MG63 (cell line): ENCODE measurements at regions not wholly inside any gene's neighbourhood (a gene's known extent, or its start where the extent isn't known, plus 50 kb on each side); places are given as distances from the start of the nearest gene placed in this dataset.

Experiments
- DNase-seq: peaks from one replicate; pipeline ENCODE4 v3.0.0-alpha.2; 2020
- H3K27me3 ChIP-seq: fragments of 250-450 bp; sonication (Bioruptor Pico); 2 replicates; pipeline ENCODE4 v1.5.1; 2020; ENCODE audit warnings: mild to moderate bottlenecking, moderate library complexity
- H3K36me3 ChIP-seq: fragments of 250-450 bp; sonication (Bioruptor Pico); 2 replicates; pipeline ENCODE4 v1.5.1; 2020; ENCODE audit warnings: mild to moderate bottlenecking, moderate library complexity
- H3K4me3 ChIP-seq: fragments of 250-450 bp; sonication (Bioruptor Pico); 2 replicates; pipeline ENCODE4 v1.5.1; 2020; ENCODE audit warnings: mild to moderate bottlenecking, moderate library complexity
- H3K9me3 ChIP-seq: fragments of 250-450 bp; sonication (Bioruptor Pico); 2 replicates; pipeline ENCODE4 v1.5.1; 2020; ENCODE audit warnings: mild to moderate bottlenecking, moderate library complexity

- DNase-seq = no peak
- Histone ChIP-seq H3K27me3 (no peaks in the 10 kb centered on the region), H3K36me3 (no peaks in the 10 kb centered on the region), H3K9me3 (no peaks in the 10 kb centered on the region), H3K4me3 (no peak overlapping the region)
Observed at GRCh38 chr9:115169003-115169402, 51.0 kb upstream of the TNC start.

GRCh38 chr9:115170358-115171073, 52.6 kb upstream of the TNC start:
- Histone ChIP-seq H3K9me3 (no peaks in the 10 kb centered on the region), H3K36me3 (no peaks in the 10 kb centered on the region), H3K27me3 (no peaks in the 10 kb centered on the region), H3K4me3 (no peak overlapping the region)
- peak; percentile 27 for DNase-seq

GRCh38 chr9:115171921-115172388, 54.0 kb upstream of the TNC start:
- Histone ChIP-seq H3K36me3 (no peaks in the 10 kb centered on the region), H3K4me3 (no peak overlapping the region), H3K9me3 (no peaks in the 10 kb centered on the region), H3K27me3 (no peaks in the 10 kb centered on the region)
- DNase-seq = no peak

- H3K36me3 ChIP-seq = no peaks in the 10 kb centered on the region
- H3K27me3 ChIP-seq = no peaks in the 10 kb centered on the region
- H3K9me3 ChIP-seq = no peaks in the 10 kb centered on the region
- DNase-seq = no peak
- no peak overlapping the region for H3K4me3 ChIP-seq
Observed at GRCh38 chr9:115182264-115182663, 64.3 kb upstream of the TNC start.

GRCh38 chr9:115183436-115183835, 65.5 kb upstream of the TNC start:
- no peak for DNase-seq
- no peaks in the 10 kb centered on the region for H3K27me3 ChIP-seq
- H3K9me3 ChIP-seq = no peaks in the 10 kb centered on the region
- H3K36me3 ChIP-seq = no peaks in the 10 kb centered on the region
- H3K4me3 ChIP-seq = no peak overlapping the region

GRCh38 chr9:115189686-115190085, 71.7 kb upstream of the TNC start:
- H3K4me3 ChIP-seq = no peak overlapping the region
- no peak for DNase-seq
- H3K36me3 ChIP-seq = no peaks in the 10 kb centered on the region

GRCh38 chr9:115191667-115192066, 73.7 kb upstream of the TNC start:
- no peaks in the 10 kb centered on the region for H3K9me3 ChIP-seq
- DNase-seq = no peak

More at GRCh38 chr9:115189686-115190085, 71.7 kb upstream of the TNC start:
- no peaks in the 10 kb centered on the region for H3K27me3 ChIP-seq
- no peaks in the 10 kb centered on the region for H3K9me3 ChIP-seq

GRCh38 chr9:115192280-115192679, 74.3 kb upstream of the TNC start:
- Histone ChIP-seq H3K4me3 (no peak overlapping the region), H3K9me3 (no peaks in the 10 kb centered on the region), H3K27me3 (no peaks in the 10 kb centered on the region), H3K36me3 (no peaks in the 10 kb centered on the region)
- no peak for DNase-seq

More at GRCh38 chr9:115191667-115192066, 73.7 kb upstream of the TNC start:
- Histone ChIP-seq H3K27me3 (no peaks in the 10 kb centered on the region), H3K36me3 (no peaks in the 10 kb centered on the region), H3K4me3 (no peak overlapping the region)

GRCh38 chr9:115192835-115193525, 75.0 kb upstream of the TNC start:
- Histone ChIP-seq H3K4me3 (no peak overlapping the region), H3K27me3 (no peaks in the 10 kb centered on the region), H3K36me3 (no peaks in the 10 kb centered on the region), H3K9me3 (no peaks in the 10 kb centered on the region)
- DNase-seq = no peak

- Histone ChIP-seq H3K4me3 (no peak overlapping the region), H3K36me3 (no peaks in the 10 kb centered on the region), H3K9me3 (no peaks in the 10 kb centered on the region), H3K27me3 (no peaks in the 10 kb centered on the region)
- DNase-seq = no peak
Observed at GRCh38 chr9:115193777-115194176, 75.8 kb upstream of the TNC start.

- H3K9me3 ChIP-seq = no peaks in the 10 kb centered on the region
- no peak overlapping the region for H3K4me3 ChIP-seq
- DNase-seq = peak; percentile 31
- no peaks in the 10 kb centered on the region for H3K36me3 ChIP-seq
- no peaks in the 10 kb centered on the region for H3K27me3 ChIP-seq
Observed at GRCh38 chr9:115194216-115194615, 76.3 kb upstream of the TNC start.

- DNase-seq = no peak
- Histone ChIP-seq H3K27me3 (no peaks in the 10 kb centered on the region), H3K36me3 (no peaks in the 10 kb centered on the region)
Observed at GRCh38 chr9:115195912-115196311, 78.0 kb upstream of the TNC start.

GRCh38 chr9:115196919-115197318, 79.0 kb upstream of the TNC start:
- H3K9me3 ChIP-seq = no peaks in the 10 kb centered on the region

More at GRCh38 chr9:115195912-115196311, 78.0 kb upstream of the TNC start:
- Histone ChIP-seq H3K4me3 (no peak overlapping the region), H3K9me3 (no peaks in the 10 kb centered on the region)

GRCh38 chr9:115198001-115198400, 80.0 kb upstream of the TNC start:
- no peak overlapping the region for H3K4me3 ChIP-seq
- H3K9me3 ChIP-seq = no peaks in the 10 kb centered on the region
- DNase-seq = peak; percentile 56
- no peaks in the 10 kb centered on the region for H3K27me3 ChIP-seq
- H3K36me3 ChIP-seq = no peaks in the 10 kb centered on the region

More at GRCh38 chr9:115196919-115197318, 79.0 kb upstream of the TNC start:
- Histone ChIP-seq H3K27me3 (no peaks in the 10 kb centered on the region), H3K36me3 (no peaks in the 10 kb centered on the region), H3K4me3 (no peak overlapping the region)
- DNase-seq = no peak

GRCh38 chr9:115200711-115201505, 83.0 kb upstream of the TNC start:
- H3K36me3 ChIP-seq = no peaks in the 10 kb centered on the region
- no peaks in the 10 kb centered on the region for H3K9me3 ChIP-seq
- DNase-seq = no peak
- H3K27me3 ChIP-seq = no peaks in the 10 kb centered on the region
- no peak overlapping the region for H3K4me3 ChIP-seq

- DNase-seq = no peak
- no peaks in the 10 kb centered on the region for H3K9me3 ChIP-seq
- no peaks in the 10 kb centered on the region for H3K27me3 ChIP-seq
- H3K4me3 ChIP-seq = no peak overlapping the region
- H3K36me3 ChIP-seq = no peaks in the 10 kb centered on the region
Observed at GRCh38 chr9:115202181-115202580, 84.2 kb upstream of the TNC start.
